NCI-H1048 (cell line): ENCODE measurements at regions not wholly inside any gene's neighbourhood (a gene's known extent, or its start where the extent isn't known, plus 50 kb on each side); places are given as distances from the start of the nearest gene placed in this dataset.

Experiments
- DNase-seq: peaks from one replicate; lab custom pipeline; 2025; lab: John Stamatoyannopoulos, UW

GRCh38 chr9:2453106-2453505 is 168.5 kb upstream of the VLDLR start:
- DNase-seq: no peak

GRCh38 chr9:2453701-2454100 is 167.9 kb upstream of the VLDLR start:
- no peak for DNase-seq

- DNase-seq: no peak
Observed at GRCh38 chr9:2459756-2460155, 161.8 kb upstream of the VLDLR start.

- no peak for DNase-seq
Observed at GRCh38 chr9:2461892-2462291, 159.7 kb upstream of the VLDLR start.

- no peak for DNase-seq
Observed at GRCh38 chr9:2464624-2465023, 157.0 kb upstream of the VLDLR start.

GRCh38 chr9:2465516-2465915 is 156.1 kb upstream of the VLDLR start:
- no peak for DNase-seq

- DNase-seq: peak; percentile 54
Observed at GRCh38 chr9:2465921-2466460, 155.6 kb upstream of the VLDLR start.

- DNase-seq: no peak
Observed at GRCh38 chr9:2466703-2467102, 154.9 kb upstream of the VLDLR start.

- DNase-seq: no peak
Observed at GRCh38 chr9:2469681-2470221, 151.8 kb upstream of the VLDLR start.

GRCh38 chr9:2473681-2474080 is 147.9 kb upstream of the VLDLR start:
- DNase-seq: no peak

GRCh38 chr9:2477755-2478154 is 143.8 kb upstream of the VLDLR start:
- DNase-seq: no peak

GRCh38 chr9:2478421-2478820 is 143.2 kb upstream of the VLDLR start:
- no peak for DNase-seq

- no peak for DNase-seq
Observed at GRCh38 chr9:2479056-2479565, 142.5 kb upstream of the VLDLR start.

GRCh38 chr9:2480255-2480837 is 141.2 kb upstream of the VLDLR start:
- DNase-seq: no peak

- DNase-seq: no peak
Observed at GRCh38 chr9:2481216-2481615, 140.4 kb upstream of the VLDLR start.

GRCh38 chr9:2486988-2487387 is 134.6 kb upstream of the VLDLR start:
- DNase-seq: no peak

- DNase-seq: no peak
Observed at GRCh38 chr9:2489838-2490314, 131.7 kb upstream of the VLDLR start.

GRCh38 chr9:2492161-2492560 is 129.4 kb upstream of the VLDLR start:
- no peak for DNase-seq

GRCh38 chr9:2493109-2493508 is 128.5 kb upstream of the VLDLR start:
- DNase-seq: no peak

- DNase-seq: no peak
Observed at GRCh38 chr9:2493529-2493928, 128.1 kb upstream of the VLDLR start.

GRCh38 chr9:2494562-2494961 is 127.0 kb upstream of the VLDLR start:
- no peak for DNase-seq

GRCh38 chr9:2495221-2496005 is 126.2 kb upstream of the VLDLR start:
- DNase-seq: no peak

- DNase-seq: no peak
Observed at GRCh38 chr9:2496169-2496568, 125.4 kb upstream of the VLDLR start.
